GM19238 (cell line): ENCODE measurements at regions not wholly inside any gene's neighbourhood (a gene's known extent, or its start where the extent isn't known, plus 50 kb on each side); places are given as distances from the start of the nearest gene placed in this dataset.

Experiments used
- DNase-seq: peaks from one replicate; pipeline ENCODE4 v3.0.0; 2011; ENCODE audit warnings: low spot score; ENCODE audit not compliant: insufficient read length

- DNase-seq: no peak
These were observed 96.2 kb upstream of the IRF2BP2 start for GRCh38 chr1:234706199-234706598.

GRCh38 chr1:234705615-234706014 lies 95.6 kb upstream of the IRF2BP2 start:
- no peak for DNase-seq

- no peak for DNase-seq
These were observed 94.3 kb upstream of the IRF2BP2 start for GRCh38 chr1:234704106-234704887.

GRCh38 chr1:234702342-234703000 lies 92.5 kb upstream of the IRF2BP2 start:
- DNase-seq: no peak

- DNase-seq: no peak
These were observed 91.9 kb upstream of the IRF2BP2 start for GRCh38 chr1:234701737-234702341.

GRCh38 chr1:234699795-234700665 lies 90.1 kb upstream of the IRF2BP2 start:
- no peak for DNase-seq

- no peak for DNase-seq
These were observed 88.7 kb upstream of the IRF2BP2 start for GRCh38 chr1:234698686-234699085.

GRCh38 chr1:234697741-234698140 lies 87.8 kb upstream of the IRF2BP2 start:
- no peak for DNase-seq

- DNase-seq: no peak
These were observed 87.0 kb upstream of the IRF2BP2 start for GRCh38 chr1:234697015-234697414.

GRCh38 chr1:234696148-234696576 lies 86.2 kb upstream of the IRF2BP2 start:
- no peak for DNase-seq

GRCh38 chr1:234694661-234695060 lies 84.7 kb upstream of the IRF2BP2 start:
- no peak for DNase-seq

- no peak for DNase-seq
These were observed 83.1 kb upstream of the IRF2BP2 start for GRCh38 chr1:234692966-234693580.

- DNase-seq: no peak
These were observed 81.6 kb upstream of the IRF2BP2 start for GRCh38 chr1:234691567-234691966.

- DNase-seq: no peak
These were observed 80.9 kb upstream of the IRF2BP2 start for GRCh38 chr1:234690872-234691271.

- DNase-seq: no peak
These were observed 79.3 kb upstream of the IRF2BP2 start for GRCh38 chr1:234689236-234689635.

GRCh38 chr1:234687011-234687410 lies 77.0 kb upstream of the IRF2BP2 start:
- no peak for DNase-seq

- DNase-seq: no peak
These were observed 76.1 kb upstream of the IRF2BP2 start for GRCh38 chr1:234686035-234686434.

- DNase-seq: no peak
These were observed 74.9 kb upstream of the IRF2BP2 start for GRCh38 chr1:234684856-234685255.

GRCh38 chr1:234683861-234684632 lies 74.1 kb upstream of the IRF2BP2 start:
- DNase-seq: no peak

GRCh38 chr1:234683127-234683860 lies 73.3 kb upstream of the IRF2BP2 start:
- DNase-seq: no peak
